Keratinocyte (primary cell): ENCODE measurements at regions not wholly inside any gene's neighbourhood (a gene's known extent, or its start where the extent isn't known, plus 50 kb on each side); places are given as distances from the start of the nearest gene placed in this dataset.

Experiments used
- DNase-seq: peaks from one replicate; pipeline ENCODE4 v3.0.0-alpha.2; 2011; ENCODE audit warnings: low read depth, missing footprints, low spot score
- FAIRE-seq: peaks from 2 replicates; lab custom pipeline; 2011; peaks lifted over from hg19 to GRCh38; lab: Jason Lieb, UNC
- H2AFZ ChIP-seq: 2 replicates; pipeline ENCODE4 v1.6.0; 2012; ENCODE audit warnings: low read length, control low read depth, inconsistent platforms; ENCODE audit not compliant: control insufficient read depth
- H3K27ac ChIP-seq: 2 replicates; pipeline ENCODE4 v1.5.1; 2011; ENCODE audit warnings: low read length; ENCODE audit not compliant: control insufficient read depth, insufficient read depth
- H3K27me3 ChIP-seq: 3 replicates; pipeline ENCODE4 v1.6.0; 2011; ENCODE audit warnings: low read length; ENCODE audit not compliant: control insufficient read depth, insufficient read depth; ENCODE audit errors: extremely low read depth
- H3K36me3 ChIP-seq, 2 experiments: 2 replicates in 1 of 2; 3 replicates in 1 of 2; pipeline ENCODE4 v1.5.1; 2011; ENCODE audit warnings: low read length in 2 of 2, mild to moderate bottlenecking in 1 of 2; ENCODE audit not compliant: control insufficient read depth in 2 of 2, insufficient read depth in 2 of 2; ENCODE audit errors: extremely low read depth in 1 of 2
- H3K4me1 ChIP-seq: 3 replicates; pipeline ENCODE4 v1.5.1; 2011; ENCODE audit warnings: low read length; ENCODE audit not compliant: control insufficient read depth, insufficient read depth; ENCODE audit errors: extremely low read depth
- H3K4me2 ChIP-seq: 3 replicates; pipeline ENCODE4 v1.6.0; 2011; ENCODE audit warnings: low read depth, low read length; ENCODE audit not compliant: control insufficient read depth, insufficient read depth; ENCODE audit errors: extremely low read depth
- H3K4me3 ChIP-seq, 3 experiments: fragments of 200-600 bp in 1 of 3; sonication (generic) in 1 of 3; 2 replicates in 2 of 3; 3 replicates in 1 of 3; pipeline ENCODE4 v1.5.1; 2011 to 2016; ENCODE audit warnings: low read length in 3 of 3, mild to moderate bottlenecking in 3 of 3, control low read depth in 2 of 3, inconsistent platforms in 1 of 3, low read depth in 1 of 3, mixed read lengths in 1 of 3, mixed run types in 1 of 3, moderate library complexity in 1 of 3; ENCODE audit not compliant: control insufficient read depth in 2 of 3, insufficient read depth in 2 of 3; ENCODE audit errors: extremely low read depth in 1 of 3
- H3K79me2 ChIP-seq: 2 replicates; pipeline ENCODE4 v1.6.0; 2012; ENCODE audit warnings: low read length; ENCODE audit not compliant: control insufficient read depth, insufficient read depth
- H3K9ac ChIP-seq: 3 replicates; pipeline ENCODE4 v1.6.0; 2011; ENCODE audit warnings: low read length; ENCODE audit not compliant: control insufficient read depth, insufficient read depth; ENCODE audit errors: extremely low read depth
- H3K9me1 ChIP-seq: 3 replicates; pipeline ENCODE4 v1.6.0; 2011; ENCODE audit warnings: low read length; ENCODE audit not compliant: control insufficient read depth, insufficient read depth; ENCODE audit errors: extremely low read depth
- H3K9me3 ChIP-seq: 2 replicates; pipeline ENCODE4 v1.5.1; 2012; ENCODE audit warnings: low read depth, low read length; ENCODE audit not compliant: control insufficient read depth
- H4K20me1 ChIP-seq: 3 replicates; pipeline ENCODE4 v1.6.0; 2011; ENCODE audit warnings: low read length; ENCODE audit not compliant: control insufficient read depth, insufficient read depth; ENCODE audit errors: extremely low read depth
- EZH2 ChIP-seq: IDR thresholded peaks from one replicate; pipeline ENCODE4 v1.6.1; 2012; ENCODE audit warnings: inconsistent platforms, mild to moderate bottlenecking, low read length, moderate library complexity
- dilution Hi-C: fragments of 300-500 bp; cut with MboI; formaldehyde crosslinking; loops from one replicate; pipeline ENCODE4 v1.7.0; 2020; ENCODE audit warnings: low sequenced_read_pairs; ENCODE audit not compliant: extremely low pct_ligation_motif_present
- TF ChIP-seq, protein P1 (sequence below), 3 experiments: IDR thresholded peaks in 1 of 3; conservative IDR thresholded peaks in 1 of 3; optimal IDR thresholded peaks in 1 of 3; 2 replicates in 2 of 3; 3 replicates in 1 of 3; pipeline versions ENCODE3 to v1.5.1; 2011; ENCODE audit warnings: low read length in 3 of 3, mild to moderate bottlenecking in 3 of 3, moderate library complexity in 2 of 3, control low read depth in 1 of 3, inconsistent platforms in 1 of 3; ENCODE audit not compliant: insufficient read depth in 2 of 3; ENCODE audit errors: extremely low read depth in 1 of 3

DNA sequence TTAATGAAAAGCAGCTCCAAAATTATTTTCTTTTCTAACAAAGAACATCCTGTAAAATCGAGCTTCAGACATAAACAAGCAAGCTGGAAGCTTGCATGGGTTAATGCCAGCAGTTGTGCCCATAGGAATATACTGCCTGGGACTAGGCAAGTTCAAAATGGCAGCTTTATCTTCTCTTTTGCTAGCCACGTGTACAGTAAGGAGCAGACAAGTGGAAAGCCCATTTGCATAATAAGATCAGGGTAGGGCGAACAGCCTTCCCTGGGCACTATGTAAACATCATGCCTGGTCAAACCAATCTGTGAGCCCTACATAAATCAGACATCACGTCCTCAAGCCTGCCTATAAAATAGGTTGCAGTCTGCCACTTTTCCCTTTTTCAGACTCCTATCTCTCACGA, 489.7 kb downstream of the RFC3 start:
- dilution Hi-C loops = no loop called here
- FAIRE-seq = no peak
- TF ChIP-seq, protein P1, sequence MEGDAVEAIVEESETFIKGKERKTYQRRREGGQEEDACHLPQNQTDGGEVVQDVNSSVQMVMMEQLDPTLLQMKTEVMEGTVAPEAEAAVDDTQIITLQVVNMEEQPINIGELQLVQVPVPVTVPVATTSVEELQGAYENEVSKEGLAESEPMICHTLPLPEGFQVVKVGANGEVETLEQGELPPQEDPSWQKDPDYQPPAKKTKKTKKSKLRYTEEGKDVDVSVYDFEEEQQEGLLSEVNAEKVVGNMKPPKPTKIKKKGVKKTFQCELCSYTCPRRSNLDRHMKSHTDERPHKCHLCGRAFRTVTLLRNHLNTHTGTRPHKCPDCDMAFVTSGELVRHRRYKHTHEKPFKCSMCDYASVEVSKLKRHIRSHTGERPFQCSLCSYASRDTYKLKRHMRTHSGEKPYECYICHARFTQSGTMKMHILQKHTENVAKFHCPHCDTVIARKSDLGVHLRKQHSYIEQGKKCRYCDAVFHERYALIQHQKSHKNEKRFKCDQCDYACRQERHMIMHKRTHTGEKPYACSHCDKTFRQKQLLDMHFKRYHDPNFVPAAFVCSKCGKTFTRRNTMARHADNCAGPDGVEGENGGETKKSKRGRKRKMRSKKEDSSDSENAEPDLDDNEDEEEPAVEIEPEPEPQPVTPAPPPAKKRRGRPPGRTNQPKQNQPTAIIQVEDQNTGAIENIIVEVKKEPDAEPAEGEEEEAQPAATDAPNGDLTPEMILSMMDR (optimal IDR thresholded peaks at IDR 0.05 in 1 of 3, IDR thresholded peaks at IDR 0.05 in 1 of 3, conservative IDR thresholded peaks at IDR 0.05 in 1 of 3; ENCODE audit: extremely low read depth in 1 of 3, insufficient read depth in 2 of 3, low read length in 3 of 3) = no peak
- no peak for TF ChIP-seq EZH2

DNA sequence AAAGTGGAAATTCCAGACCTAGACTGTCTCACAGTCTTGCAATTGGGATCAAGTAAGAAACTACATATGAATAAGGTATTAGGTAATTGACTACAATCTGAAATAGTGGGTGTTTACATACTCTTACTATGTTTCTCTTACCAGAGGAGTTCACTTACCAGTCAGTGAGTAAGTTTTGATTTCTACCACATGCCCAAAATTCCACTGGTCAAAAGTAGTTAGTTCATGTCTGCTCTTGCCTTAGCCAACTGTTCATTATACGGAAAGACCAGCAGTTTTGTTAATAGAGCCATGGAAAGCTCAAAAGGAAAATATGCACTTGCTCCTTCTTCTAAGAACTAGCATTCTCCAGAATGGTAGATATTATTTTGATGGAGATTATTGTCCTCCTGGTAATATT, 490.8 kb downstream of the RFC3 start:
- Histone ChIP-seq H3K27ac (peak overlapping the region; percentile 10), H4K20me1 (no peaks in the 10 kb centered on the region), H3K9me3 (no peaks in the 10 kb centered on the region), H2AFZ (peak overlapping the region; percentile 67), H3K4me2 (peak overlapping the region; percentile 44), H3K36me3 (no peaks in the 10 kb centered on the region), H3K4me3 (no peak overlapping the region), H3K9me1 (no peaks in the 10 kb centered on the region), H3K4me1 (peaks cover 8% of the 10 kb centered on the region), H3K9ac (no peak overlapping the region), H3K79me2 (no peaks in the 10 kb centered on the region), H3K27me3 (no peaks in the 10 kb centered on the region)
- DNase-seq (peak; percentile 32), FAIRE-seq (peak; percentile 82)
- dilution Hi-C loops = no loop called here
- TF ChIP-seq, protein P1 (optimal IDR thresholded peaks at IDR 0.05 in 1 of 3, IDR thresholded peaks at IDR 0.05 in 1 of 3, conservative IDR thresholded peaks at IDR 0.05 in 1 of 3; ENCODE audit: extremely low read depth in 1 of 3, insufficient read depth in 2 of 3, low read length in 3 of 3) = no peak
- TF ChIP-seq EZH2 = no peak

More for the DNA sequence above, 489.7 kb downstream of the RFC3 start:
- no peak overlapping the region for H3K4me3 ChIP-seq
- no peaks in the 10 kb centered on the region for H3K79me2 ChIP-seq
- no peak overlapping the region for H3K9ac ChIP-seq
- DNase-seq = no peak
- no peak overlapping the region for H3K4me2 ChIP-seq
- no peaks in the 10 kb centered on the region for H4K20me1 ChIP-seq
- H3K9me1 ChIP-seq = no peaks in the 10 kb centered on the region
- no peak overlapping the region for H2AFZ ChIP-seq
- no peaks in the 10 kb centered on the region for H3K9me3 ChIP-seq
- peaks cover 13% of the 10 kb centered on the region for H3K4me1 ChIP-seq
- no peaks in the 10 kb centered on the region for H3K27me3 ChIP-seq
- H3K36me3 ChIP-seq = no peaks in the 10 kb centered on the region
- no peak overlapping the region for H3K27ac ChIP-seq
